Fibroblast of skin of back (primary cell): ENCODE measurements at regions not wholly inside any gene's neighbourhood (a gene's known extent, or its start where the extent isn't known, plus 50 kb on each side); places are given as distances from the start of the nearest gene placed in this dataset.
"Not testable (repeated sequence)": the region's sequence is repeated elsewhere in the genome, so short reads cannot be mapped to it uniquely, and the experiment has no call there.

Source experiments
- DNase-seq: peaks from one replicate; pipeline ENCODE4 v3.0.0-alpha.2; 2013

DNA sequence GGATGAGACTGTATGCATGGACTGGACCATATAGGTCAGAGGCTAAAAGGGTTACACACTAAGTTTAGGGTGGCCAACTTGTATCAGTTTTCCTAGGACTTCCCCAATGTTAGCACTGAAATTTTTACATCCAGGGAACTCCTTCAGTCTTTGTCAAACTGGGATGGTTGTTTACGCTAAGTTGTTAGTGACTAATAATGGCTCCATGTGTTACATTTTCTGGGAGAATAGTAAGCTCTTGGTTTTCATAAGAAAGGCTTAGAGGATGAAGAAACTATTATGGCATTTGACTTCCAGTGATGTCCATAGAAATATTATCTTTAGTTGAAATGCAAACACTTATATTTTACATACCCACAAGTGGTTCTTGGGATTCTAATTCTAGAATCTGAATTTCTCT is 57.9 kb upstream of the ST3GAL6 start:
- peak; percentile 17 for DNase-seq

- DNase-seq: peak; percentile 36
These were observed 57.4 kb upstream of the ST3GAL6 start for GRCh38 chr3:98705694-98706093.

- DNase-seq: not testable (repeated sequence)
These were observed 54.5 kb upstream of the ST3GAL6 start for GRCh38 chr3:98708681-98709080.

DNA sequence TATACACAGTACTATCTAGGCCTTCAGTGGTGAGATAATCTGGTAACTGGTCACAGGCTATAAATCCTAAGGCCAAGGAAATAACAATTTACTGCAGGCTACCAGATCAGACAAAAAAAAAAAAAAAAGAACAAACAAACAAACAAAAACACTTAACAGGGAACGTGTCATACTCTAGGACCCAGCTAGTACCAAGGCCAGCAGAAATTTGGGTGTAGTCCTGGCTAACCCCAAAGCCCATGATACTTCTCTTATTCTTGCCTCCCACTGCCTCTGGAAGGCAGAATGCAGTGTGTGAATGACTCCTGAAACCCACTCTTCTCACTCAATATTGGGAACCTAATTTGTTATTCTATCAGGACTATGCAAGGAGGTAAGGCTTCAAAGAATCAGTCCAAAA is 53.7 kb upstream of the ST3GAL6 start:
- no peak for DNase-seq

DNA sequence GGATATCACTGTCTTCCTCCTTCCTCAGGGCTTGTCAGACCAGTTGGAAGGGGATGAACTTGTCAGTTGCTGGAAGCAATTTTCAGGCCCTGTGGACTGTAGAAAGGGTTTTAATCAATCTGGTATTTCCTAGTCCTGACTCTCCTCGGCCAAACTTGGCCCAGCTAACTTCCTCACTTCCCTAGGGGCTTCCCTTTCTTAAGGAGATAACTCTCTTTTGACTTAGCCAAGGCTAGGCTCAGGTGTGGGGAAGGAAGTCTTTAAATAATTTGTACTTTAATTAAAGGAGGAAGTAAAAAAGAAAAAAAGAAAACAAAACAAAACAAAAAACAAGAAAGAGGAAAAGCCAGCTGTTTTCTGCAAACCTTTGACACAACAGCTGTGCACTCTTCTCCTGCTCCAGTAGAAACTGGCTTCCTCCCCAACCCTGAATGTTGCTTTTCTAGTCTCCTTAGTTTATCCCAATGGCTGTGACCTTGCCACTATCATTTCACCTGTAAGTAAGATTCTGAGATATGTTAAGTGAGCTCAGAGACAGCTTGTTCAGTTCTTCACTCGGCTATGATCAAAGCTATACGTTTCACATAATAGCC is 53.0 kb upstream of the ST3GAL6 start:
- no peak for DNase-seq

DNA sequence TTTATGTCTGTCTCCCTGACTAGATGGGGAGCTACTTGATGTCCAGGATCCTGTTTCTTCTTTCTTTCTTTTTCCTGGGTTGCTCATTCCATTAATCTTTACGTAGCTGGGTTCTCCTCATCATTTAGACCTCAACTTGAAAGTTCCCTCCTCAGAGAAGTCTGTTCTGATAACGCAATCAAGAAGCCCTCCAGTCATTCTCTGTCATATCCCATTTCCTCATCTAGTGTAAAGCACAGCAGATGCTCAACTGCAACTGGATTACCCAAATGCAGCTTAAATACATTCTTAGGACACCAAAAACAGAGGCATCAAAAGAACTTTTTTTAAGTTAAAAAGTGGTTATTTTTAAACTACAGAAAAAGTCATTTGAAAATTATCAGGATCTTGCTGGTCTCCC is 51.7 kb upstream of the ST3GAL6 start:
- DNase-seq: no peak

GRCh38 chr3:98712726-98713125 is 50.4 kb upstream of the ST3GAL6 start:
- DNase-seq: no peak

DNA sequence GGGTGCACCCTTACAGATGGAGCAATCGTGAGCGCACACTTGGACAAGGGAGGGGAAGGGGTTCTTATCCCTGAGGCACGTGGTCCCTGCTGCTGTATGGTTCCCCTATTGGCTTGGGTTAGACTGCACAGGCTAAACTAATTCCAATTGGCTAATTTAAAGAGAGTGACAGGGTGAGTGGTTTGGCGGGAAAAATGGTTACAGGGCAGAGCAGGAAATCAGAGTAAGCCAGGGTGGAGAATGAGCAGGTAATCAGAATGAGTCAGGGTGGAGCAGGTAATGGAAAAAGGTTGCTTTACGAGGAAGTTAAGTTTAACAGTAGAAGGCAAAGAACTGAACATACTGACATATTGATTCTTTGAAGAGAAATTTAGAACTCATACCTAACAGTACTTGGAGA is 49.8 kb upstream of the ST3GAL6 start:
- not testable (repeated sequence) for DNase-seq
